ENCODE measurements at regions not wholly inside any gene's neighbourhood (a gene's known extent, or its start where the extent isn't known, plus 50 kb on each side); places are given as distances from the start of the nearest gene placed in this dataset.

GRCh38 chr14:27686137-27686536, 1080.5 kb upstream of the FOXG1 start:
- no peak overlapping the region for H3K4me3 ChIP-seq (ENCODE audit: insufficient read depth, low read length)
- no peak for TF ChIP-seq CTCF (IDR thresholded peaks at IDR 0.05; ENCODE audit: extremely low read depth, low read depth, low read length)
- no peak overlapping the region for H3K4me2 ChIP-seq (ENCODE audit: insufficient read depth, low read length)
- no peak overlapping the region for H2AFZ ChIP-seq (ENCODE audit: low read length)
- H3K27ac ChIP-seq (ENCODE audit: low read depth, low read length): no peak overlapping the region
- H3K27me3 ChIP-seq (ENCODE audit: insufficient read depth, low read length): no peaks in the 10 kb centered on the region
- peaks cover 6% of the 10 kb centered on the region for H3K9me3 ChIP-seq (ENCODE audit: low read depth, low read length)
- H3K79me2 ChIP-seq (ENCODE audit: insufficient read depth, low read length): no peaks in the 10 kb centered on the region
- no peaks in the 10 kb centered on the region for H4K20me1 ChIP-seq (ENCODE audit: insufficient read depth, low read length)
- no peak for DNase-seq (ENCODE audit: insufficient read length, low spot score, missing footprints)
- H3K4me1 ChIP-seq (ENCODE audit: insufficient read depth, low read length): no peaks in the 10 kb centered on the region
- no peaks in the 10 kb centered on the region for H3K36me3 ChIP-seq (ENCODE audit: insufficient read depth, low read length)

GRCh38 chr14:27688841-27689444, 1077.6 kb upstream of the FOXG1 start:
- no peak for TF ChIP-seq CTCF (IDR thresholded peaks at IDR 0.05; ENCODE audit: extremely low read depth, low read depth, low read length)
- H3K27ac ChIP-seq (ENCODE audit: low read depth, low read length): no peak overlapping the region
- H3K4me2 ChIP-seq (ENCODE audit: insufficient read depth, low read length): no peak overlapping the region
- H3K4me3 ChIP-seq (ENCODE audit: insufficient read depth, low read length): no peak overlapping the region
- H3K36me3 ChIP-seq (ENCODE audit: insufficient read depth, low read length): no peaks in the 10 kb centered on the region
- no peaks in the 10 kb centered on the region for H3K4me1 ChIP-seq (ENCODE audit: insufficient read depth, low read length)
- H3K79me2 ChIP-seq (ENCODE audit: insufficient read depth, low read length): no peaks in the 10 kb centered on the region
- H3K9me3 ChIP-seq (ENCODE audit: low read depth, low read length): peaks cover 6% of the 10 kb centered on the region
- no peaks in the 10 kb centered on the region for H4K20me1 ChIP-seq (ENCODE audit: insufficient read depth, low read length)
- DNase-seq (ENCODE audit: insufficient read length, low spot score, missing footprints): no peak
- no peak overlapping the region for H2AFZ ChIP-seq (ENCODE audit: low read length)
- no peaks in the 10 kb centered on the region for H3K27me3 ChIP-seq (ENCODE audit: insufficient read depth, low read length)

GRCh38 chr14:27712364-27712763, 1054.2 kb upstream of the FOXG1 start:
- DNase-seq (ENCODE audit: insufficient read length, low spot score, missing footprints): no peak
- Histone ChIP-seq H3K27ac (ENCODE audit: low read depth, low read length) (no peak overlapping the region), H3K9me3 (ENCODE audit: low read depth, low read length) (peaks cover 4% of the 10 kb centered on the region), H3K27me3 (ENCODE audit: insufficient read depth, low read length) (no peaks in the 10 kb centered on the region), H3K79me2 (ENCODE audit: insufficient read depth, low read length) (no peaks in the 10 kb centered on the region), H2AFZ (ENCODE audit: low read length) (no peak overlapping the region), H3K4me3 (ENCODE audit: insufficient read depth, low read length) (no peak overlapping the region), H4K20me1 (ENCODE audit: insufficient read depth, low read length) (no peaks in the 10 kb centered on the region), H3K4me2 (ENCODE audit: insufficient read depth, low read length) (no peak overlapping the region), H3K4me1 (ENCODE audit: insufficient read depth, low read length) (no peaks in the 10 kb centered on the region), H3K36me3 (ENCODE audit: insufficient read depth, low read length) (no peaks in the 10 kb centered on the region)
- no peak for TF ChIP-seq CTCF (IDR thresholded peaks at IDR 0.05; ENCODE audit: extremely low read depth, low read depth, low read length)

GRCh38 chr14:27715561-27715960, 1051.0 kb upstream of the FOXG1 start:
- Histone ChIP-seq H4K20me1 (ENCODE audit: insufficient read depth, low read length) (no peaks in the 10 kb centered on the region), H3K4me3 (ENCODE audit: insufficient read depth, low read length) (no peak overlapping the region), H3K27ac (ENCODE audit: low read depth, low read length) (no peak overlapping the region), H2AFZ (ENCODE audit: low read length) (no peak overlapping the region), H3K36me3 (ENCODE audit: insufficient read depth, low read length) (no peaks in the 10 kb centered on the region), H3K27me3 (ENCODE audit: insufficient read depth, low read length) (no peaks in the 10 kb centered on the region), H3K9me3 (ENCODE audit: low read depth, low read length) (peaks cover 6% of the 10 kb centered on the region), H3K4me2 (ENCODE audit: insufficient read depth, low read length) (no peak overlapping the region), H3K79me2 (ENCODE audit: insufficient read depth, low read length) (no peaks in the 10 kb centered on the region), H3K4me1 (ENCODE audit: insufficient read depth, low read length) (no peaks in the 10 kb centered on the region)
- TF ChIP-seq CTCF (IDR thresholded peaks at IDR 0.05; ENCODE audit: extremely low read depth, low read depth, low read length): no peak
- no peak for DNase-seq (ENCODE audit: insufficient read length, low spot score, missing footprints)
